ENCODE measurements at regions not wholly inside any gene's neighbourhood (a gene's known extent, or its start where the extent isn't known, plus 50 kb on each side); places are given as distances from the start of the nearest gene placed in this dataset.

DNA sequence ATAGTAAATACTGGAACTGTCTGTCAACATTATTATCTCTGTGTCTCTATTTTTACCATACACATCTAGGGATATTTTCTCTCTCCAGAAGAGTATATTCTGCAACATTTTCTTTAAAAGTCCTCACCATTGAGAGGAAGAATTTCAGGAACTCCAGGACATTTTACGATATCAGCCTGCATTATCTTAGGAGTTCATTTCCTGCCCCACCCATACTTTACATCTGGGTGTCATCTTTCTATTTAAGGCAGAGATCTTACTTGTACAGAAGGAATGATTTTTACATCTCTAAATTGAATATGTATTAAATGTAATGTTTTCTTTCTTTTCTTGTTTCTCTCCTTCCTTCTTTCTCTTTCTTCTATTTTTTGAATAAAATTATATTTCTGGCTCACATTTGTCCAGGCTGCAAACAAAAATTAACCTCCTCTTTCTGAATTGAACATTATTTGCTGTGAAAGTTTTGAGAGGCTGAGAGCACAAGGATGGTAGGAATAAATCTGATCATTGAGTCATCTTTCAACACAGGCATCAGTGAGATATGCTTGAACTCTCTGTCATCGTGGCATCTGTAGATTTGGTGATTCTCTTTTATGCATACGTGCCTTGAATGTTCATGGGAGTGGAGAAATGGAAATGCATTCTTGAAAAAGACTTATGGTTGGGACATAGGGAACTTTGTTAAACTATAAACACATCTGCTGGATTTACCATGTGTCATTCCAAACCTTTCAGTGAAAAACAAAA is 753.6 kb downstream of the SLC16A7 start:
- no peak for TF ChIP-seq CTCF (IDR thresholded peaks at IDR 0.05; ENCODE audit: low read depth, low read length)
- Histone ChIP-seq H3K36me3 (no peaks in the 10 kb centered on the region), H3K27ac (no peak overlapping the region), H3K9me3 (ENCODE audit: severe bottlenecking) (no peaks in the 10 kb centered on the region), H3K27me3 (ENCODE audit: insufficient read depth, low read depth, severe bottlenecking) (no peaks in the 10 kb centered on the region), H3K4me3 (ENCODE audit: low read depth, low read length) (no peak overlapping the region)
- no peak for DNase-seq

DNA sequence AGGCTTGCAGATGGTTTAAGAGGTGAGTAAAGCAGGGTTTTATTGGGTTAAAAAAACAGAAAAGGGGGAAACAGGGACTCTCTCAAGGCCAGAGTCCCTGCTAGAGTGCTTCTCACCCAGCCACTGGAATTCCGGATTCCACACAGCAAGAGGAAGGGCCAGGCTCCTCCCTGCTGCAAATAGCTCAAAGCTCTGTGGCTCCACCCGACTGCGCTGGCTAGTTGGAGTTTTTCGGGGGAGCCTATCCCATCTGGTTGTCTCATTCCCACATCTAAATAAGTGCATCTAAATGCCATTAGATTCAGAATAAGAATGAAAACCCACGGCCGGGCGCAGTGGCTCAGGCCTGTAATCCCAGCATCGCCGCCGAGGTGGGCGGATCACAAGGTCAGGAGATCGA is 791.5 kb downstream of the SLC16A7 start:
- no peak for TF ChIP-seq CTCF (IDR thresholded peaks at IDR 0.05; ENCODE audit: low read depth, low read length)
- no peak for DNase-seq
- Histone ChIP-seq H3K36me3 (no peaks in the 10 kb centered on the region), H3K27ac (no peak overlapping the region), H3K4me3 (ENCODE audit: low read depth, low read length) (no peak overlapping the region), H3K9me3 (ENCODE audit: severe bottlenecking) (no peaks in the 10 kb centered on the region), H3K27me3 (ENCODE audit: insufficient read depth, low read depth, severe bottlenecking) (no peaks in the 10 kb centered on the region)

GRCh38 chr12:60391051-60391450 is 795.2 kb downstream of the SLC16A7 start:
- TF ChIP-seq CTCF (IDR thresholded peaks at IDR 0.05; ENCODE audit: low read depth, low read length) = no peak
- no peaks in the 10 kb centered on the region for H3K9me3 ChIP-seq (ENCODE audit: severe bottlenecking)
- no peak for DNase-seq
- H3K4me3 ChIP-seq (ENCODE audit: low read depth, low read length) = no peak overlapping the region
- H3K27me3 ChIP-seq (ENCODE audit: insufficient read depth, low read depth, severe bottlenecking) = no peaks in the 10 kb centered on the region
- no peaks in the 10 kb centered on the region for H3K36me3 ChIP-seq
- H3K27ac ChIP-seq = no peak overlapping the region

DNA sequence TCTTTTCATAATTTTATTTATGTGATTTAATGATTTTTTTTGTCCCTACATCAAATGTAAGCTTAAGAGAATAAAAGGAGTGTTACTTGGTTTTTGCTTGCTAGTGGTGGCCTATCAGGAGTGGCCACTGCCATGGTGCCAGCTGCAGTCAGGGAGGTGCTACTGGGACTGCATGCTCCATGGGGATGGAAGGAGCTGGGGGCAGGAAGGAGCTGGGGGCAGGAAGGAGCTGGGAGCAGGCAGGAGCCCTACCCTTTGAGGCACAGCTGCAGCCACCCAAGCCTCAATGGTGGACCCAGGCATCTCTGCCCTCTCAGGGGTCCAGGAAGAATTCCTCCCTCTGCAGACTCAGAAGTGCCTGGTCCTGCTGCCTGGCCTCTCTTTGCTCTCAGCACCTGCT is 796.0 kb downstream of the SLC16A7 start:
- Histone ChIP-seq H3K27me3 (ENCODE audit: insufficient read depth, low read depth, severe bottlenecking) (no peaks in the 10 kb centered on the region), H3K36me3 (no peaks in the 10 kb centered on the region), H3K27ac (no peak overlapping the region), H3K4me3 (ENCODE audit: low read depth, low read length) (no peak overlapping the region), H3K9me3 (ENCODE audit: severe bottlenecking) (no peaks in the 10 kb centered on the region)
- DNase-seq = no peak
- no peak for TF ChIP-seq CTCF (IDR thresholded peaks at IDR 0.05; ENCODE audit: low read depth, low read length)

DNA sequence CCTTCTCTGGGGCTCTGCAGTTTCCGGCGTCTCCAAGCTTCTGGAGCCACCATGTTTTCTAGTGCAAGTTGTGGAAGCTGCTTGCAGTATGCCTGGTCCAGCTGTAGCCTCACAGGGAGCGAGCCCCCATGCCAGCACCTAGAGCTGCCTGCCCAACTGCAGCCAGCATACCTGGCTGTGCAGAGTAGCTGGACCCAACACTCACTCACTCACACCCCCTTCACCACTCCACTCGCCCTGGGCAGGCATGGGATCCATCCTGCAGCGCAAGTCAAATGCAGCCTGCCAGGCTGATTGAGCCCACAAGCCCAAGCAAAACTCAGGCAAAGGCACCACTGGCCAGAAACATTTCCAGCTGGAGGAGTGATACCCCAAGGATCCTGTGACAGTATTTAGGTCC is 797.3 kb downstream of the SLC16A7 start:
- Histone ChIP-seq H3K27ac (no peak overlapping the region), H3K4me3 (ENCODE audit: low read depth, low read length) (no peak overlapping the region), H3K9me3 (ENCODE audit: severe bottlenecking) (no peaks in the 10 kb centered on the region), H3K36me3 (no peaks in the 10 kb centered on the region), H3K27me3 (ENCODE audit: insufficient read depth, low read depth, severe bottlenecking) (no peaks in the 10 kb centered on the region)
- DNase-seq = no peak
- TF ChIP-seq CTCF (IDR thresholded peaks at IDR 0.05; ENCODE audit: low read depth, low read length) = no peak

DNA sequence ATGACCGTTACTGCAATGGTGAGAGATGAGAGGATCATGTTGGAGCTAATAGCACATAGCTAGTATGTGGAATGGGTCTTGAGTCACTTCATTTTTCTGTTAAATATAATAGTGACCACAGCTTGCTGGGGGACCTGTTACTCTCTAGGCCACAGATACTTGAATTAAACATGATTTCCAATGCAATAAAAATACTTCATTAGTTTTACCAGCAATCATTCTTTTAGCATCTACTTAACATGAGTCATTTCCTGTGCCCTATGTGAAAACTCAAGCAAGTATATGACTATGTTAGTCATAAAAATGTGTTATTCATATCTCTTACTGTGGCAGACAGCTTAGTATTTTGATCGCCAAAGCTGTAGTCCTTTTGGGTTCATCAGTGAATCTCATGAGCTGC is 798.8 kb downstream of the SLC16A7 start:
- no peak overlapping the region for H3K4me3 ChIP-seq (ENCODE audit: low read depth, low read length)
- no peak overlapping the region for H3K27ac ChIP-seq
- H3K36me3 ChIP-seq = no peaks in the 10 kb centered on the region
- DNase-seq = no peak
- TF ChIP-seq CTCF (IDR thresholded peaks at IDR 0.05; ENCODE audit: low read depth, low read length) = no peak
- no peaks in the 10 kb centered on the region for H3K9me3 ChIP-seq (ENCODE audit: severe bottlenecking)
- no peaks in the 10 kb centered on the region for H3K27me3 ChIP-seq (ENCODE audit: insufficient read depth, low read depth, severe bottlenecking)

All from WERI-Rb-1 (cell line).